ENCODE measurements at regions not wholly inside any gene's neighbourhood (a gene's known extent, or its start where the extent isn't known, plus 50 kb on each side); places are given as distances from the start of the nearest gene placed in this dataset.
"Not testable (repeated sequence)": the region's sequence is repeated elsewhere in the genome, so short reads cannot be mapped to it uniquely, and the experiment has no call there.

GRCh38 chr9:71518045-71518827, 250.1 kb downstream of the CEMIP2 start:
- intact Hi-C loops (cut with DNase I): no loop called here
- ATAC-seq (peak; percentile 47 to 62), DNase-seq (no peak)

DNA sequence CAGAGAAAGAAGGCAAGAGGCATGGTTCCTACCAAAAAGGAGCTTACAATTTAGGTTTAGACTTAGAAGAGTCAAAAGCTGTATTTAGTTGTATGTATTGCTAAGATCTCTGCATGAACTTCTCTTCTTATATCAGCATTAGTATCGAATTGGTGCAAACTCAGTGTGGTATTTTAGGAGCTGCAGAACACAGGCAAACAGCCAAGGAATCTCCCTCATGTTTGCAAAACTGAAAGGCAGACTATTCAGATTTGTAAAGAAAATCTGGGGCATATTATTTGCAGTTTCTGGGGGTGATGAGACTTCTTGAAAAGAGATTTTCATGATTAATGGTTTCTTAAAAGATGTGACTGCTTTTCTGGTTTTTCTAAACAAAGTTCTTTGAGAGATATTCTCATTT, 252.7 kb downstream of the CEMIP2 start:
- no peak for ATAC-seq
- intact Hi-C loops (cut with DNase I): no loop called here
- DNase-seq: no peak

DNA sequence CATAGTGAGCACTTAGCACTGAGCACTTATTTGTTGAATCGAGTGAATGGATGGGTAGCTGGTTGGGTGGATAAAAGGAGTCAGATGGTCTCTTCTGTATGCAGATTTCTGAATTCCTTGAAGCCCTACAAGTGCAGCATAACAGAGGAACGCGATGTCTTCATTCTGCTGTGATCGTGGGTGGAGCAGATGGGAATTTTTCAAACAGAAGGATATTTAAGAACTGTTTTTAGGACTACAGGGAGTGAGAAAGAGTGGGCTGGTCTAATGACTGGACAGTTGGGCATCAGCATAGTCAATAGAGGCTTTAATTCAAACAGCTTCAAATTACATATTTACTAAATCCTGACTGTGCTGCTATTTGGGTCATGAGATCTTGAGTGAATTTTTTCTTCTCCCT, 253.2 kb downstream of the CEMIP2 start:
- DNase-seq: no peak
- no peak for ATAC-seq
- intact Hi-C loops (cut with DNase I): no loop called here

- DNase-seq: no peak
- ATAC-seq: no peak
- intact Hi-C loops (cut with DNase I): no loop called here
Measured at GRCh38 chr9:71514344-71514975, 253.9 kb downstream of the CEMIP2 start.

DNA sequence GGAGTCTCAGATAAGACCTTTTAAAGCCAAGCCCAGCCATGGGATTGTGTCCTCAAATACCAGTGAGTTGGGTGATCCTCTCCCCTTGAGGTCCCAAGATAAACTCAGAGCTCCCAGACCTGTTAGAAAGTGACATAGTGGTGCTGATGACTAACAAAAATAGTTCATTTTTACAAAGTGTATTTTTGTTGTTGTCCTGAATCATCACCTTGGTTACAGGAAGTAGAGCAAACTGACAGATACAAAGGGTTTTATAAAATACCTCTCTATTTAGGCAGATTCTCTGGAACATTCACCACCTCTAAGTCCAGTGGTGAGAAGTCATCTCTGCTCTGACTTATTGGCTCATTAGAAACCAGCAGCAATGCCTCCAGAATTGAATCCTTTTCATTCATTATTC, 259.3 kb downstream of the CEMIP2 start:
- no peak for DNase-seq
- no peak for ATAC-seq
- intact Hi-C loops (cut with DNase I): no loop called here

DNA sequence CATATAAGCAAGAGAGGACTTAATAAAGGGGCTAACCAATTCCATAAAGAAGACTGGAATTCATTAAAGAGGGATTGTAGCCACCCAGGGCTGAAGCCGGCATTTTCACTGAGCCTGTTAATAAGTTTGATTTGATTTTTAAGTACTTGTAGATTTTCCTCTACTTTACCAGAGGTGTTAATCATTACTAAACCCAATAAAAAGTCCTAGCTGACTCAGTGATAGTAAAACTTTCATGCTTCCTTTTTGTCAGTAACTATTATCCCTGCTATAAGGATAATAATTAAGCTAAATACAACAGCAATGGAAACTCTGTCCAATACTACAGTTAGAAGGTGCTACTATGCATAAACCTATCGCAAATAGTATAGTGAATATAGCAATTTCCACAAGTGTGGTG, 260.2 kb downstream of the CEMIP2 start:
- ATAC-seq; intact Hi-C loops (cut with DNase I); DNase-seq: not testable (repeated sequence)

GRCh38 chr9:71506821-71507220, 261.5 kb downstream of the CEMIP2 start:
- intact Hi-C loops (cut with DNase I): no loop called here
- peak in 1 of 2 donors; percentile 89 for ATAC-seq
- DNase-seq: no peak

DNA sequence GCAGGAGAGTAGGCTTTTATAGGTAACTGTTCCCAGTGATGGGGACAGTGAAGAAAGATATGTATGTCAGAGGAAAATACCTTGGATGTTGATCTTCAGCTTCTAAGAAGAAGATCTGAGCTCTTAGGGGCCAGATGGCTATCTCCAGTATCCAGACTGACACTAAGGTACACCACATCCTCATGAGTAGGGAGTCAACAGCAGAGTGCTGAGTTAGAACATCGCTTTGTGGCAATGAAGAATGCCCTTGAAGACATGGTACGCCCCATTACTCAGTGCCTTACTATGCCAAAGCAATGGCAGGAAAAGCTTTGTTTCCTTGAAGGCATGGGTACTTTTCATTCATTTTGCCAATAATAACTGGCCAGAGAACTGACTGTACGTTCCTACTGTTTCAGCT, 263.7 kb downstream of the CEMIP2 start:
- ATAC-seq (no peak), DNase-seq (no peak)
- intact Hi-C loops (cut with DNase I): no loop called here

GRCh38 chr9:71498691-71499090, 269.6 kb downstream of the CEMIP2 start:
- DNase-seq: no peak
- intact Hi-C loops (cut with DNase I): no loop called here
- no peak for ATAC-seq

DNA sequence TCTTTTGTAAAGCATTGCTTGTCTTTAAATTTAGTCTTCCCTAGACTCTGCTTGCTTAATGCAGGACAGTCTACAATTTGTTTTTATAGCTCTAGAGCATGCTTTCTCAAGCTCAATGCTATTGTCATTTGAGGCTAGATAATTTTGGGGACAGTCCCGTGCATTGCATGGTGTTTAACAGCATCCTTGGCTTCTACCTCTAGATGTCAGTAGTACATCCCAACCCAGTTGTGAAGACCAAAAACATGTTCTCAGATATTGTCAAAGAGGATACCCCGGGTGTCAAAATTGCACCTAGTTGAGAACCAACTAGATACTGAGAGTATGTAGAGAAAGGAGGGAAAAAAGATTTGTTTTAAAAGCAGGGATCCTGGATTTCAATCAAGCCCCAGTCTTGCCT, 277.5 kb downstream of the CEMIP2 start:
- intact Hi-C loops (cut with DNase I): no loop called here
- ATAC-seq: no peak
- DNase-seq: no peak

DNA sequence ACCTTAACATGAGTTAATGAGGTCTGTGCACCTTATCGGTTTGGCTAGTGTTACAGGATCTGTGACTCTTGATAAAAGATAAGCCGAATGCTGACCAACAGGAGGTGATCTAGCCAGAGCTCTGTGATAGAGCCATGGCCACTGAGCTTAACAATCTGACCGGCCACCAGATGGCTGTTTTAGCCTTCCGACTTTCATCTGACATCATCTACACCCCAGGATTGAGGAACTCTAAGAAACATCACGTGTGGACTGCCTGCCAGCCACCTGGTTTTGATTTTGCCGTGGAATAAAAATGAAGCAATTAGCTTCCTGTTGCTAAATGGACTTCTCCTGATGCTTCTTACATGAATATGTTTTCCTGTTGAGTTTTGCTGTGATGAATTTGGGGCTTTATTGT, 281.3 kb downstream of the CEMIP2 start:
- DNase-seq (no peak), ATAC-seq (no peak)

GRCh38 chr9:71485326-71485725, 283.0 kb downstream of the CEMIP2 start:
- ATAC-seq: no peak
- intact Hi-C loops (cut with DNase I): no loop called here
- no peak for DNase-seq

More for the DNA sequence above, 281.3 kb downstream of the CEMIP2 start:
- intact Hi-C loops (cut with DNase I): no loop called here

- no peak for ATAC-seq
- DNase-seq: no peak
- intact Hi-C loops (cut with DNase I): no loop called here
Measured at GRCh38 chr9:71483436-71483835, 284.9 kb downstream of the CEMIP2 start.

DNA sequence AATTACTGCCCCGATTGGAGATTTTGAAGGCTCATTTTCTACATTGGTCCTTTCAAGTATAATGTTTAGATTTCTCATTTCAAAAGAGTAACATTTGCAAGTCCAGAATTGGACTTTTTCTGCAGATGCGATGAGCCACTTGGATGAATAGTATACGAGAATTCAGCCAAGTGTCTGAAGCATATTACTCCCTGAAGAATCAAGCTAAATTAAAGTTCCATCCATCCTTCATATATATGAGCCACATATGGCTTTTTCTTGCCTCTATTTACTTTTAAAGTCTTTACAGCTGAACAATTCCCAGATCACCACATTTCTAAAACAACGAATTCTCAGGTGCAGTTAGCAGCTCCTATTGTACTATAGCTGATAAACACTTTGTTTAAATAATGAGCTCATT, 288.7 kb downstream of the CEMIP2 start:
- ATAC-seq (no peak), DNase-seq (no peak)
- intact Hi-C loops (cut with DNase I): no loop called here

DNA sequence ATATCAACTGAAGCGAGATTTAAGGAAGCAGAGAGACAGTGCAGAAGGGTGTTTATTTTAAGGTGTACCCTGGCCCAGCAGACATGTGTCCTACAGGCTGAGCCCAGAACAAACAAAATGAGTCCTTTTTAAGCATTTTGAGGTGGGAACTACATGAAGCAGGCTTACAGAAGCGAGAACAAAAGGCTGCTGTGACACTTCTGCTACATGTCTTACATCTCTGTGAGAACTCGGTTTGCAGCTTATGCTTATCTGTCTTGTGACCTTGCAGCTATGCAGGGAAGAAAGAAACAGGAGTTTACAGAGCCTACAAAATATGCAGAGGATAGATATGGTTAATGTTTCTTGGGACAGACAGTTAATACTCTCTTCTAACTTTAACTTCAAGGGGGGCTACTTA, 295.9 kb downstream of the CEMIP2 start:
- ATAC-seq (no peak), DNase-seq (no peak)
- intact Hi-C loops (cut with DNase I): no loop called here

DNA sequence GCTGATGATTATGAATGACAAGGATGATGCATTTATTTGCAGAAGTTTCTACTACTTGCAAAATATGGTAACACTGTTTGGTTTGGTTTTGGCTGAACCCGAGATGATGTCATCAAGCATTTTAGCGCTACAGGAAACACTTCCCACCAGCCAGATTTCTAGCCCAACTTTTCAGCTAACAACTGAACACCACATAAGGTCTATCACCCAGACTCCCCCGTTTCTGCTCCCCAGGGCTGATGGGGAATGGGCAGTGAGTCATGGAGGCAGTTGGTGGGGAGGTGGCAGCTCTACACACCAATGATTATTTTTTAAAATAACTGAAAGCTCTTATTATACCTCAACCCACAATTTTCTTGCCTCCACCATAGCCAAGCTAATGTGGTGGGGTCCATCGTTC, 302.9 kb downstream of the CEMIP2 start:
- ATAC-seq (no peak), DNase-seq (no peak)
- intact Hi-C loops (cut with DNase I): no loop called here

- intact Hi-C loops (cut with DNase I): no loop called here
- ATAC-seq: no peak
- DNase-seq: no peak
Measured at GRCh38 chr9:71459082-71459481, 309.2 kb downstream of the CEMIP2 start.

DNA sequence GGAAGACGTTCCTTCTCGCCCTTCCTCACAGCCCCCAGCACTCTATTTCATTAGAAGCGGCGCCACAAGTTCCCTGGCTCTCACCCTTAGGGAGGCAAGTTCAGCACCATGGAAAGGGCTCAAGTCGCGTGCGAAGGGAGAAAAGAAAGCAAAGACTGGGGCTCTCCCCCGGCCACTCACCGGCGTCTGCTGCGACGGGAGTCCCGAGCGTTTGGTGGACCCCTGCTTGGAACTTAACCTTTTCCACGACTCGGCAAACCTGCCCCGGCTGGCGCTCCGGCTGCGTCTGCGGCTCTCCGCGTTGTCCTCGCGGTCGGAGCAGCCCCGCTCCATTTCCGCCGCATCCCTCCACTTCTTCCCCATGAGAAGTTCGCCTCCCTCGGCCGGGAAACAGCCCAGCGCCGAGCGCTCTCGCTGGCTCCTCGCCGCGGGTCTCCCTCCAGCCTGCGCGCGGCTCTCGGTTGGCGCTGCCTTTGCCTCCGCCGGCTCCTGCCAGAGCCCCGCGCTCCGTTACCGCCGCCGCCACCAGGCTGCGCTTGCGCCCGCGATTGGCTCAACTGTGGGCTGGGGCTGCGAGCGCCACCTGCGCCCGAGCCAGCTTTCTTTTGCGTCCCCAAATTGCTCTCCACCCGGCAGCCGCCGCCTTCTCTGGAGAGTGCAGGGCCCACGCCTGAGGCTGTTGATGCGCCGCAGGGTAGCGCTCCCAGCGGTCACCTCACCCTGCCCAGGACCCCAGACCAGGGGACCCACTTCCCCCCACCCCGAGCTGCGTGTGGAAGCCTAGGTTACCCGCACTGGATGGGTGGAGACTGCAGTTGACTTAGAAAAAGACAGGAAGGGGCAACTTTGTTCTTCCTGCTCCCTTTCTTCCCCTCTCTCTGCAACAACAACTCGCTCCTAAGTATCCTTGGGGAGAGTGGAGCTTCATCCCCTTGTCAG, 321.6 kb downstream of the CEMIP2 start:
- intact Hi-C loops (cut with DNase I): no loop called here
- DNase-seq: peak; percentile 38
- peak; percentile 71 to 78 for ATAC-seq

DNA sequence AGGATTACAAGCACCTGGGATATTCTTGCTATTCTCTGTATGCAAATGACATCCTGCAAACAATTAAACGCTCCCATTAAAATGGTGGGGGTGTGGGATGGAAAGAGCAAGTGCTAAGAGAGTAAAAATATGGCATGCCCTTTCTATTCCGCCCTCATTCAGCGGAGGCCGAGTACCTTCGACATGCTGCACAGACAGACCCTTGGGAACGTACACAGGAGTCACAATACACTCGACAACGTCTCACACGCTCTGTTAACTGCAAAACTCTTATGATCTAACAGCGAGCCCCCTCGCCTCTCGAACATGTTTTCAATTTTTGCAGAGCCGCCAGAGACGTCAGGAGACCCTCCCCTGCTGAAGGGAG, 322.2 kb downstream of the CEMIP2 start:
- intact Hi-C loops (cut with DNase I): no loop called here
- no peak for ATAC-seq

GRCh38 chr9:71442937-71443336, 321.5 kb upstream of the TRPM3 start:
- DNase-seq (no peak), ATAC-seq (no peak)
- intact Hi-C loops (cut with DNase I): no loop called here

More for the DNA sequence above, 322.2 kb downstream of the CEMIP2 start:
- DNase-seq: no peak
